HUDEP-2 (cell line): ENCODE measurements at regions not wholly inside any gene's neighbourhood (a gene's known extent, or its start where the extent isn't known, plus 50 kb on each side); places are given as distances from the start of the nearest gene placed in this dataset.

Source experiments
- DNase-seq, 76 experiments: peaks; one replicate each; lab custom pipeline; 2025; ENCODE audit not compliant: unreplicated experiment in 76 of 76; lab: John Stamatoyannopoulos, UW

- DNase-seq = no peak
Measured at GRCh38 chr9:78559449-78559885, 262.5 kb downstream of the PSAT1 start.

GRCh38 chr9:78562021-78562420 lies 265.1 kb downstream of the PSAT1 start:
- no peak for DNase-seq

DNA sequence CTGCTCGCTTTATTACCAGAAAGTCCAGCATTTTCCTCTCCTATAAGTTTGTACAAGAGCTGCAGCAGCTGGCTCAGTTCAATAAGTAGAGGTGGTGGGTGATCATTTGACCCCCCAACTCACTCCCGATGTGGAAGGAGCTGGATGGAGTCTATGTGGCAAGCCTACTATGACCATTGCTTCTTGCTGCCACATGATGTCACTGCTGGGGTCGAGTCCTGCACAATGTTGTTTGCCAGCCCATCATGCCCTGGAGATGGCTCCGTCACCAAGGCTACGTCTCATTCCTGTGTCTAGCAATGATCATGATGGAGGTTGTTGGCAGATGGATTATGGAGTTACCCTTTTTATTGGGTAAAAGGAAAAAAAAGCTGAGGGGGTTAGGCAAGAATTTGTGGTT lies 266.3 kb downstream of the PSAT1 start:
- no peak for DNase-seq

- DNase-seq = no peak
Measured at GRCh38 chr9:78565481-78565880, 268.6 kb downstream of the PSAT1 start.

DNA sequence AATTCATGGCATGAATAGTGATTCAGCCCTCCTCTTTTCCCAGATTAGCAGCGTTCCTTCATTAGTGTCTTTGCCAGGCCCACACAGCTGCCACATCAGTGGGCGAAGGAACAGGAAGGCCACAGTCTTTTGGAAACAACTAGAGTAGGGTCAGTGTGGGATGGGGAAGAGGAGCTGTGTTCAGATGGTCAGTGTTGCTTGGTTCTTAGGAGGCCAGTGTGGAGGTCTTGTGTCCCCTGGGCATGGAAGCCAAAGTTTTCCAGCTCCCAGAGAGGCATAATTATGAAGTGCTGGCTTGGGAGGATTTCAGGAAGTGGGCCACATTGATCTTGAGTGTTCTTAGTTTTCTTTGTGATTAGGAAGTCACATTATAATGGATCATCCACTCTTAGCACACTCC lies 269.6 kb downstream of the PSAT1 start:
- no peak for DNase-seq

DNA sequence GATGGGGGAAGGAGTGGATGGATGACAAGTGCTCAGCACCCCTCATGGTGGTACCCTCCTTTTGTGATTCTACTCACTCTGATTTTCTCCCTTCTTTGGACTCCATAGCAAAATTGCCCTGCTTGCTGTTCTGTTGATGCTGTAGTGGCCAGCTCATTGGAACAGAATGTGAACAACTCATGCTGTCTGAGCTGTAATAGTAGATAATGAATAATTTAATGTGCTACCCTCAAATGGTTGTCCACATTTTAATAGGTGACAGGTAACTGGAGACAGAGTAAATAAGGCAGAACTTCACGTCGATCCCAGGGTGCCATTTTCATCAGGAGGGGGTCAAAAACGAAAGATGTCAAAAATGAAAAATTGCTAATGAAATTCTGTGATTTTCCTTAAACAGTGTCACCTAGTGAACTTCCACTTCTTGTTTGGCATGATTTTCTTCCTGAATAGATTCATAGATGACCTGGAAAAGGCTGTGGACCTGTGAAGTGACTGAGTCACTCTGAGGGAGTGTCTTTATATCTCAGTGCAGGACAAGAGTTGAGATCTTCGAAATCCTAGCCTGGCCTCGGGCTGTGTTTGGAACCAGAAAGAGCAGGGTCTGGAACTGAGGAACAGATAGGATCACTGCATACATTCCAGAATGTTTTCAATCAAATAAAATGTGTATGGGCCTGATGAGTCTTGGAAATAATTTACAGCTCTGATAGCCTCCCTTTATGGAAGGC lies 270.2 kb downstream of the PSAT1 start:
- DNase-seq = no peak

DNA sequence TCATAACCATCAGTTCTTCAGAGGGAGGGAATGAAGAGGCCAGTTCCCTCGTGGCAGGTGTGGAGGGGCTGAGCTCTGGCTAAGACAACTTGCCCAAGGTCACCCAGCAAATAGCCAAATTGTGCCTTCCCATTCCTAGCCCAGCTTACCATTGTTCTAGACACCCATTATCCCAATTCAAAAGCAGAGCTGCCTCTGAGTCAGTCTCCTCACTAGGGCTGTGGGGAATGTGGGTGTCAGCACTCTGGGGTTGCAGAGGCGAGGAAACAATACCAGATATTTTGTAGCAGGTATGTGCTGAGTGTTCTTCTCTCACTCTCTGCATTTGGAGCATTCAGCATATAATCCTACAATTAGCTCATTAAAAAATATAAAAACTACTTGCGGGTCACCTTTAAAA lies 270.8 kb downstream of the PSAT1 start:
- no peak for DNase-seq

- DNase-seq = no peak
Measured at GRCh38 chr9:78568774-78569173, 271.8 kb downstream of the PSAT1 start.

DNA sequence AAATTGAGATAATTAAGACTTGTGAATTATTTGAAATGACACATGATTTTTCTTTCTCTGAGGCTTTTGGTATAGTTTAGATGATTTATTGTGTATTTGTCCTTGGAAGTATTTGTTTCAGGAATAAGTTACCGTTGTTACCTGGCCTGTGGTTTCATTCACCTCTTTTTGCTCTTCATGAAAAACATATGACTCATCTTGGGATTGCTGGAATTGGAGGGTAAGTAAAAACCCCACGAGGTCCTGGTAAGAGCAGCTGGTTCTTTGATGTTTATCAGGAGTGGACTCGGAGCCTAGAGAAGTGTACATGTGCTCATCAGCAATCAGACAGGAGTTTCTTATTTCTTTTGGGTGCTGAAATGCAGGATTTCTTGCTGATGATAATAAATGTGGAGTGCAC lies 275.3 kb downstream of the PSAT1 start:
- no peak for DNase-seq

- no peak for DNase-seq
Measured at GRCh38 chr9:78573205-78573604, 276.3 kb downstream of the PSAT1 start.

GRCh38 chr9:78573669-78574068 lies 276.7 kb downstream of the PSAT1 start:
- DNase-seq = no peak

DNA sequence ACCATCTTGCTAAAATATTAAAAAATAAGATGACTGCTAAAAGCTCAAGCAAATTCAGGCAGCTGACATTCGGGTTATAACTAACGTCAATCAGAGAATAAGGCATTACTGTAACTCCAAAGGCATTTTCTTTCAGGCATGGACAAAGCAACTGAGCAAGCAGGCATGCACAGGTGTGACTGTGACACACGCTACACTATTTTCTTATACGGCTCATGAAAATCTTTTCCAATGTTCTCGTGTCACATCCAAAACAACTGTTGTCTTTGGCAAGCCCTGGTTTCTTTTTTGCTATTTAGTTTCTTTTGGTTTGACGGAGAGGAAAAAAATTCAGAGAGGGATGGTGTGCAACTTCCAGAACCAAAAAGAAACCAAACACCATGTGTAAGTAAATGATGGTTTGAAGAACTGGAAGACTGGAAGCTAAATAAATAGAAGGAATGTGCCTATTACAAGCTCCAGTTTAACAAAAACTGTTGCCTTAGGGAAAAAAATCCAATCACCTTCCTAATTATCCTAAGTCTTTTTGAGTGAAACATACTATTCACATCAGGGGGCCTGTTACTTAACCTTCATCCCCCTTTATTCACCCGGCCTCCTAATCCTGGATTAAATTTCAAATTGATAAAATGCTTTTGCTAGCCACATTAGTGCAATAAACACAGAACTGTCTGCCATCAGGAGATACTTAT lies 277.6 kb downstream of the PSAT1 start:
- no peak for DNase-seq

DNA sequence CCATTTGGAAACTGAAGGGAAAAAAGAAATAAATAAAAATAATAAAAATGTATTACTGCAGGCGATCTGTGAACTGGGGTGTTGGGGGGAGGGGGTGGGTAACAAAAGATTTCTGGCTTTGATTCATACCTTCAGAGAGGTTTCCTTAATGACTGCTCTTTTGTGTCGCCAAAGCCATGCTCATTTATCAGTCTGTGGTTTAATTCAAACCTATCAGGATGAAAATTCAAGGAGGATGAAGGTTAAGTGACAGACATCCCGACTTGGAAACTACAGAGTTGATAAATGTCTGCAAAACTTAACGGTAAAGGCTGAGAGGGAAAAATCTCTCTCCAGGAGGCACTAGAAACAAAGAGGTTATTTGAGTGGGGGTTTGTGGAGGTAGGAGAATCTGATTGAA lies 278.2 kb downstream of the PSAT1 start:
- no peak for DNase-seq

- no peak for DNase-seq
Measured at GRCh38 chr9:78575771-78576170, 278.8 kb downstream of the PSAT1 start.

DNA sequence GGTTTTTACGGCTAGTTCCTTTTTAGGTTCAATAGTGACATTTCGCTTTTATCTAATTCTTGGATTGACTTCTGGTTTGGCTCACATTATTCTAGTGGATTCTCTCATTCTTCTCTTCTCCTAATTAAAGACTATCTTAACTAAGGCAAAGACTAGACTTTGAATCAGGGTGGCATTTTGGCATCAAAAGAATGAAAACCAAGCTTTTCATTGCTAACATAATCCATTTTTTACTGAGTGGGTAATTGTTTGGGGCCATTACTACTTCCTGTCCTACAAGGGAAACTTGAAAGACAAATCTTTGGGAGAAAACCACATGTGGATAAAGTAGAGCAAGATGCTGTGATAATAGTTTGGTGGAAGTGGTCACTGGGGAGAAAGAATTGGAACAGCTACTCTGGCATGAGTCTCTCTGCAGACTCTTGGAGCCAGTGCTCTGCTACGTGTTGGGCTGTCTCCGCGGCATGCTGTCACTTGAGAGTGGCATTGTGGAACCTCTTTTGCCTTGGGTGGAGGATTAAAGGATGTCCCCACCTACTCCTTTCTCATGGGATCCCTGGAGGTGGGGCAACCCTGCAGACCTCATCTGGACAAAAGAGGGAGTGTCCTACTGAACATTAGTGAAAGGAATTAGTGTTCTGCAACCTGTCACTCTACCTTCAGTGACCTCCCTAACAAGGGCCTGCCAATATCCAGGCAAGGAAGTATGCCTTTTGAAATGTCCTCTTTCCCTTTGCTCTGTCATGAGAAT lies 280.4 kb downstream of the PSAT1 start:
- DNase-seq = no peak

DNA sequence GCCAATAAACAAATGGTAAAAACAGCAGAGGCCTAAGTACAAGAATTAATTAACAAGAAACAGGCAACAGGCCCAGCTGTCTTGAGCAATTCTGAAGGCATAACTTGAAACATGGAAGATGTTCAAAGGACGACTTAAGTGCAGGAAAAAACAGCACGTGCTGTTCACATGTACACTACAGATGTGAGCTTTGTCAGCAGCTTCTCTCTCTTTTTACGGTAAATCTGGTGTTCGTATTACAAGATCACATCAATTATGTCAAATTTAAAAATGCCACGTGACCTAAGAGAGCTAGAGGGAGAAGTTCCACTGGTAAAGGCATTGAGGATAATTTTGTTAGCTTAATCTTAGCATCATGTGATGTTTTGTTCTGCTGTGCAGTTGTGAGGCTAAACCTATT lies 281.1 kb downstream of the PSAT1 start:
- DNase-seq = no peak

- DNase-seq = no peak
Measured at GRCh38 chr9:78582821-78583220, 285.9 kb downstream of the PSAT1 start.

DNA sequence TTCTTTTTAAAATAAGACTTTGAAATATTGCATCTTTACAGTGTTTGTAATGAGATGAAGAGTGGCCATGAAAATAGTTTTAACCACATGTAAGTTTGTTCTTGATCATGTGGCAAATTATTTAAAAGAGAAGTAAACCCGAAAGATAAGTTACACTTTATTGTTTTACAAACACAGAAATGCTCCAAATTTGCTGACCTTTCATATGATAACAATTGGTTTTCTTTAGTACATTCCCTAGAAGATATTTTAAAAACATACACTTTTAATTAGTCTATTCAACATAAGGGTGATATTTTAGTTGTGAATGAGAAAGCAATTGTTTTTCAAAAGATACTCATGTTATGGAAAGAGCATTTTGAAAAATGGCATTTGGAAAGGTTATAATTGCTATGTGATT lies 287.7 kb downstream of the PSAT1 start:
- DNase-seq = no peak

DNA sequence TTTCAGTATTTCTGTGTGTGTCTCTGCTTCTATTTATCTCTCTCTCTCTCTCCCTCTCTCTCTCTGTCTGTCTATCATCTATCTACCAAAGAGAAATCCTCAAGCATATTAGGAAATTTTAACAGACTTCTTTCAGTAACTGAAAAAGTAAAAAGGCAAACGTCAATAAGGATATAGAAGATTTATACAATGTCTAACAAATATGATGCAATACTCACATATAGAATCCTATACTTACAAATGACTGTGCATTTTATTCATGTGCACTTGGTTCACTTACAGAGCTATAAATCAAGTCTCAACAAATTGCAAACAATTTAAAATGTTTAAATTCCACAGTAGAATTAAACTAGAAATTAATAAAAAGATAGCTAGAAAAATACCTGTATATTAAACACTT lies 289.0 kb downstream of the PSAT1 start:
- no peak for DNase-seq

DNA sequence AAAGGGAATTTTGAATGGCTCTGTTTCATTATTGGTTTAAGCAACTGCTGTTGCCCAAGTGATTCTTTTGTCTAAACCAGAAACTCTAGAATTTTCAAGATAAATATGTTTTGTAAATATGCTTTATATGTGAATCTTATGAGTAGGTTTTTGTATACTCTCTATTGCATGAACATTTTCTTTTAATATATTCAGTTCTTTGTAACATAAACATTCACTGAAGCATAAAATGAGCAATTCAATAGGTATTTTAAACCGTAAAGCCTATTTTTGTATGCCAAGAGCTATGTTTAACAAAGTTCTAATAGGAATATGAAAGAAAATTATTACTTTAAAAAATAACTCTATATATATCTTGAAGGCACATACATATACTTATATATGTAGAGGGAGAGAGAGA lies 293.1 kb downstream of the PSAT1 start:
- DNase-seq = no peak

- DNase-seq = no peak
Measured at GRCh38 chr9:78592811-78593210, 295.9 kb downstream of the PSAT1 start.
